Astrocyte (in vitro differentiated cells and primary cell): ENCODE measurements at regions not wholly inside any gene's neighbourhood (a gene's known extent, or its start where the extent isn't known, plus 50 kb on each side); places are given as distances from the start of the nearest gene placed in this dataset.

Experiments used
- DNase-seq: peaks from one replicate; pipeline ENCODE4 v3.0.0-alpha.2; 2010; ENCODE audit warnings: low read depth
- FAIRE-seq: peaks from 2 replicates; lab custom pipeline; 2011; peaks lifted over from hg19 to GRCh38; lab: Jason Lieb, UNC
- H2AFZ ChIP-seq: 2 replicates; pipeline ENCODE4 v1.6.0; 2012; ENCODE audit warnings: low read depth, low read length, inconsistent platforms
- H3K27ac ChIP-seq: 2 replicates; pipeline ENCODE4 v1.5.1; 2011; ENCODE audit warnings: low read depth, low read length, inconsistent platforms
- H3K27me3 ChIP-seq: 2 replicates; pipeline ENCODE4 v1.6.0; 2011; ENCODE audit warnings: low read length, inconsistent platforms; ENCODE audit not compliant: insufficient read depth
- H3K36me3 ChIP-seq: 2 replicates; pipeline ENCODE4 v1.5.1; 2011; ENCODE audit warnings: low read length, inconsistent platforms; ENCODE audit not compliant: insufficient read depth
- H3K4me1 ChIP-seq: 2 replicates; pipeline ENCODE4 v1.5.1; 2011; ENCODE audit warnings: low read length, inconsistent platforms; ENCODE audit not compliant: insufficient read depth
- H3K4me2 ChIP-seq: 2 replicates; pipeline ENCODE4 v1.6.0; 2012; ENCODE audit warnings: low read length, inconsistent platforms
- H3K4me3 ChIP-seq: 2 replicates; pipeline ENCODE4 v1.5.1; 2011; ENCODE audit warnings: low read depth, mild to moderate bottlenecking, low read length, inconsistent platforms; ENCODE audit not compliant: insufficient read depth
- H3K79me2 ChIP-seq: 2 replicates; pipeline ENCODE4 v1.6.0; 2012; ENCODE audit warnings: mild to moderate bottlenecking, low read length, inconsistent platforms; ENCODE audit not compliant: insufficient read depth
- H3K9ac ChIP-seq: 2 replicates; pipeline ENCODE4 v1.6.0; 2012; ENCODE audit warnings: mild to moderate bottlenecking, low read length, inconsistent platforms
- H3K9me3 ChIP-seq: 2 replicates; pipeline ENCODE4 v1.5.1; 2012; ENCODE audit warnings: low read depth, mild to moderate bottlenecking, low read length, inconsistent platforms; ENCODE audit not compliant: insufficient read depth
- H4K20me1 ChIP-seq: 2 replicates; pipeline ENCODE4 v1.6.0; 2012; ENCODE audit warnings: low read length, inconsistent platforms; ENCODE audit not compliant: insufficient read depth
- H3K27ac Mint-ChIP-seq: one replicate; pipeline ENCODE4 v1.8.0; 2021; ENCODE audit warnings: mild to moderate bottlenecking, mixed read lengths; ENCODE audit not compliant: unreplicated experiment
- H3K27me3 Mint-ChIP-seq: one replicate; pipeline ENCODE4 v1.8.0; 2021; ENCODE audit warnings: low read depth, mixed read lengths; ENCODE audit not compliant: unreplicated experiment
- H3K36me3 Mint-ChIP-seq: one replicate; pipeline ENCODE4 v1.8.0; 2021; ENCODE audit warnings: low read depth, mixed read lengths; ENCODE audit not compliant: unreplicated experiment
- H3K4me1 Mint-ChIP-seq: one replicate; pipeline ENCODE4 v1.8.0; 2021; ENCODE audit warnings: low read depth, mixed read lengths; ENCODE audit not compliant: unreplicated experiment
- H3K4me3 Mint-ChIP-seq: one replicate; pipeline ENCODE4 v1.8.0; 2021; ENCODE audit warnings: mild to moderate bottlenecking, moderate library complexity, mixed read lengths; ENCODE audit not compliant: unreplicated experiment
- H3K9me3 Mint-ChIP-seq: one replicate; pipeline ENCODE4 v1.8.0; 2021; ENCODE audit warnings: mild to moderate bottlenecking, mixed read lengths; ENCODE audit not compliant: unreplicated experiment
- CTCF ChIP-seq: IDR thresholded peaks from 2 replicates; pipeline ENCODE4 v1.5.1; 2011; ENCODE audit warnings: low read depth, mild to moderate bottlenecking, inconsistent platforms, low read length, moderate library complexity; ENCODE audit not compliant: insufficient read depth
- EZH2 ChIP-seq: IDR thresholded peaks from 2 replicates; pipeline ENCODE4 v1.6.1; 2012; ENCODE audit warnings: mild to moderate bottlenecking, low read length, inconsistent platforms; ENCODE audit not compliant: insufficient read depth

- no peaks in the 10 kb centered on the region for H3K79me2 ChIP-seq
- peaks cover 9% of the 10 kb centered on the region for H3K4me1 ChIP-seq
- H4K20me1 ChIP-seq, result no peaks in the 10 kb centered on the region
- no peak overlapping the region for H3K27ac ChIP-seq
- no peak for DNase-seq
- TF ChIP-seq CTCF, result no peak
- TF ChIP-seq EZH2, result no peak
- no peaks in the 10 kb centered on the region for H3K27me3 ChIP-seq
- H3K27ac Mint-ChIP-seq, result no peak overlapping the region
- H3K4me2 ChIP-seq, result no peak overlapping the region
- peaks cover 11% of the 10 kb centered on the region for H3K4me1 Mint-ChIP-seq
- no peaks in the 10 kb centered on the region for H3K9me3 Mint-ChIP-seq
- H3K36me3 Mint-ChIP-seq, result no peaks in the 10 kb centered on the region
- no peak overlapping the region for H2AFZ ChIP-seq
- H3K4me3 ChIP-seq, result no peak overlapping the region
- no peak overlapping the region for H3K4me3 Mint-ChIP-seq
- H3K9me3 ChIP-seq, result no peaks in the 10 kb centered on the region
- no peaks in the 10 kb centered on the region for H3K27me3 Mint-ChIP-seq
- no peak for FAIRE-seq
- no peak overlapping the region for H3K9ac ChIP-seq
- H3K36me3 ChIP-seq, result no peaks in the 10 kb centered on the region
Measured at GRCh38 chr3:35198857-35199256, 440.5 kb upstream of the ARPP21 start.

- H3K9me3 ChIP-seq, result no peaks in the 10 kb centered on the region
- Mint-ChIP-seq H3K4me1 (peaks cover 11% of the 10 kb centered on the region), H3K36me3 (no peaks in the 10 kb centered on the region), H3K27ac (peak overlapping the region; percentile 96), H3K27me3 (no peaks in the 10 kb centered on the region), H3K9me3 (no peaks in the 10 kb centered on the region), H3K4me3 (no peak overlapping the region)
- H3K27me3 ChIP-seq, result no peaks in the 10 kb centered on the region
- no peaks in the 10 kb centered on the region for H3K36me3 ChIP-seq
- no peak overlapping the region for H3K9ac ChIP-seq
- DNase-seq (peak; percentile 87), FAIRE-seq (no peak)
- H3K4me1 ChIP-seq, result peaks cover 9% of the 10 kb centered on the region
- H3K4me2 ChIP-seq, result peak overlapping the region; percentile 38
- H3K4me3 ChIP-seq, result no peak overlapping the region
- H2AFZ ChIP-seq, result no peak overlapping the region
- peak overlapping the region; percentile 57 for H3K27ac ChIP-seq
- no peak for TF ChIP-seq CTCF
- H3K79me2 ChIP-seq, result no peaks in the 10 kb centered on the region
- no peaks in the 10 kb centered on the region for H4K20me1 ChIP-seq
Measured at GRCh38 chr3:35200056-35200455, 439.3 kb upstream of the ARPP21 start.

- peaks cover 9% of the 10 kb centered on the region for H3K4me1 ChIP-seq
- no peaks in the 10 kb centered on the region for H3K36me3 Mint-ChIP-seq
- TF ChIP-seq CTCF (no peak), EZH2 (no peak)
- H3K27me3 ChIP-seq, result no peaks in the 10 kb centered on the region
- no peaks in the 10 kb centered on the region for H3K36me3 ChIP-seq
- no peaks in the 10 kb centered on the region for H3K79me2 ChIP-seq
- no peak overlapping the region for H3K27ac Mint-ChIP-seq
- H3K9ac ChIP-seq, result no peak overlapping the region
- H3K4me3 ChIP-seq, result no peak overlapping the region
- H3K9me3 ChIP-seq, result no peaks in the 10 kb centered on the region
- H3K27me3 Mint-ChIP-seq, result no peaks in the 10 kb centered on the region
- peaks cover 11% of the 10 kb centered on the region for H3K4me1 Mint-ChIP-seq
- FAIRE-seq (no peak), DNase-seq (no peak)
- no peaks in the 10 kb centered on the region for H4K20me1 ChIP-seq
- H3K4me3 Mint-ChIP-seq, result no peak overlapping the region
- no peak overlapping the region for H3K27ac ChIP-seq
- H3K9me3 Mint-ChIP-seq, result no peaks in the 10 kb centered on the region
- no peak overlapping the region for H2AFZ ChIP-seq
- no peak overlapping the region for H3K4me2 ChIP-seq
Measured at GRCh38 chr3:35201211-35201610, 438.1 kb upstream of the ARPP21 start.
